HCT116 (cell line): ENCODE measurements at regions not wholly inside any gene's neighbourhood (a gene's known extent, or its start where the extent isn't known, plus 50 kb on each side); places are given as distances from the start of the nearest gene placed in this dataset.

ENCODE experiments used
- ATAC-seq: fragments of 200-7000 bp; cut with Tn5 transposase; 2 replicates; pipeline ENCODE4 v1.9.1; 2020; ENCODE audit warnings: mild to moderate bottlenecking, moderate library complexity
- BruUV-seq: library from RNA; stranded (reverse); fragments of 400-500 nt; replicated peaks from 2 replicates; lab custom pipeline; 2021; lab: Mats Ljungman, UMichigan
- CTCF ChIA-PET: fragments of 300-600 bp; sonication (Branson Sonifier 250); formaldehyde crosslinking; loops from one replicate; lab custom pipeline; 2021; ENCODE audit warnings: antibody characterized with exemption; lab: Charles Lee
- POLR2A ChIA-PET: fragments of 300-600, 350-600 bp; sonication (Branson Sonifier 250); formaldehyde crosslinking; loops from one replicate; lab custom pipeline; 2021; ENCODE audit warnings: antibody characterized with exemption; lab: Charles Lee
- RAD21 ChIA-PET, 2 experiments: fragments of 300-600 bp; sonication (Branson Sonifier 250); formaldehyde crosslinking; loops; one replicate each; lab custom pipeline; 2023; ENCODE audit warnings: low total read pairs in 2 of 2; ENCODE audit not compliant: uncharacterized antibody in 2 of 2, unreplicated experiment in 2 of 2, low non-redundant PET in 1 of 2; lab: Charles Lee
- DNase-seq: peaks from one replicate; pipeline ENCODE4 v3.0.0-alpha.2; 2010; ENCODE audit warnings: low read depth, low spot score
- H2AFZ ChIP-seq: fragments of 200-600 bp; shearing (Covaris generic), sonication (generic); 2 replicates; pipeline ENCODE4 v1.6.1; 2017; ENCODE audit warnings: low read depth, mixed run types, mixed read lengths, antibody characterized with exemption, low read length; ENCODE audit not compliant: poor library complexity, severe bottlenecking
- H3K27ac ChIP-seq: 2 replicates; pipeline ENCODE4 v1.5.1; 2012; ENCODE audit warnings: low read depth, low read length
- H3K27me3 ChIP-seq: fragments of 200-600 bp; sonication (generic); 2 replicates; pipeline ENCODE4 v1.6.1; 2016; ENCODE audit warnings: mixed run types, low read length, mixed read lengths; ENCODE audit not compliant: insufficient read depth
- H3K36me3 ChIP-seq, 2 experiments: fragments of 200-500 bp in 1 of 2; fragments of 200-600 bp in 1 of 2; sonication (Bioruptor generic) in 1 of 2; sonication (generic) in 1 of 2; 2 replicates each; pipeline versions ENCODE4 v1.5.1 to v1.6.1; 2014 to 2016; ENCODE audit warnings: low read length in 2 of 2, inconsistent platforms in 1 of 2, mixed read lengths in 1 of 2, mixed run types in 1 of 2; ENCODE audit not compliant: insufficient read depth in 2 of 2, control insufficient read depth in 1 of 2
- H3K4me1 ChIP-seq, 2 experiments: fragments of 200-600 bp in 1 of 2; sonication (generic) in 1 of 2; 2 replicates each; pipeline versions ENCODE4 v1.5.1 to v1.6.1; 2012 to 2017; ENCODE audit warnings: low read length in 2 of 2, inconsistent platforms in 1 of 2, mild to moderate bottlenecking in 1 of 2, mixed read lengths in 1 of 2, mixed run types in 1 of 2, moderate library complexity in 1 of 2; ENCODE audit not compliant: insufficient read depth in 2 of 2, control insufficient read depth in 1 of 2
- H3K4me2 ChIP-seq: fragments of 200-600 bp; sonication (generic); 2 replicates; pipeline ENCODE4 v1.6.1; 2017; ENCODE audit warnings: mixed run types, low read length, mixed read lengths
- H3K4me3 ChIP-seq, 2 experiments: fragments of 200-600 bp in 1 of 2; sonication (generic) in 1 of 2; replicated peaks in 1 of 2; 2 replicates each; pipeline ENCODE4 v1.5.1; 2011 to 2016; ENCODE audit warnings: low read length in 2 of 2, control low read depth in 1 of 2, low read depth in 1 of 2, mild to moderate bottlenecking in 1 of 2, mixed read lengths in 1 of 2, mixed run types in 1 of 2
- H3K79me2 ChIP-seq: fragments of 200-600 bp; sonication (generic); 2 replicates; pipeline ENCODE4 v1.6.1; 2017; ENCODE audit warnings: mild to moderate bottlenecking, mixed run types, low read length, moderate library complexity, mixed read lengths; ENCODE audit not compliant: insufficient read depth
- H3K9ac ChIP-seq: fragments of 200-600 bp; sonication (generic); 2 replicates; pipeline ENCODE4 v1.6.1; 2016; ENCODE audit warnings: low read length, mixed read lengths
- H3K9me2 ChIP-seq: fragments of 200-600 bp; sonication (generic), shearing (Covaris generic); 2 replicates; pipeline ENCODE4 v1.6.1; 2017; ENCODE audit warnings: mixed run types, mild to moderate bottlenecking, moderate library complexity; ENCODE audit not compliant: insufficient read depth
- H3K9me3 ChIP-seq, 2 experiments: fragments of 200-500 bp in 1 of 2; fragments of 200-600 bp in 1 of 2; sonication (Bioruptor generic) in 1 of 2; sonication (generic) in 1 of 2; 2 replicates each; pipeline ENCODE4 v1.6.1; 2014 to 2017; ENCODE audit warnings: low read length in 2 of 2, mixed read lengths in 2 of 2, inconsistent platforms in 1 of 2, low read depth in 1 of 2, mild to moderate bottlenecking in 1 of 2, mixed run types in 1 of 2, moderate library complexity in 1 of 2; ENCODE audit not compliant: control insufficient read depth in 1 of 2, insufficient read depth in 1 of 2
- H4K20me1 ChIP-seq: fragments of 200-600 bp; sonication (generic), shearing (Covaris generic); 2 replicates; pipeline ENCODE4 v1.6.1; 2017; ENCODE audit warnings: mixed run types, mild to moderate bottlenecking, moderate library complexity; ENCODE audit not compliant: insufficient read depth
- ATF3 ChIP-seq: IDR thresholded peaks from 2 replicates; pipeline ENCODE4 v1.6.1; 2012
- CEBPB ChIP-seq: IDR thresholded peaks from 2 replicates; pipeline ENCODE4 v1.6.1; 2012; ENCODE audit warnings: low read depth
- CTCF ChIP-seq, 3 experiments: fragments of 200-600 bp in 1 of 3; sonication (generic) in 1 of 3; IDR thresholded peaks in 2 of 3; conservative IDR thresholded peaks in 1 of 3; 2 replicates each; pipeline ENCODE4 v1.5.1; 2012 to 2017; ENCODE audit warnings: low read depth in 2 of 3, low read length in 2 of 3, antibody characterized with exemption in 1 of 3, borderline replicate concordance in 1 of 3, control low read depth in 1 of 3, mild to moderate bottlenecking in 1 of 3, mixed read lengths in 1 of 3, mixed run types in 1 of 3, moderate library complexity in 1 of 3; ENCODE audit not compliant: insufficient read depth in 1 of 3
- EGR1 ChIP-seq: IDR thresholded peaks from 2 replicates; pipeline ENCODE4 v1.6.1; 2012; ENCODE audit warnings: low read depth
- MAX ChIP-seq: IDR thresholded peaks from 2 replicates; pipeline ENCODE4 v1.6.1; 2012
- RAD21 ChIP-seq: IDR thresholded peaks from 2 replicates; pipeline ENCODE4 v1.6.1; 2012; ENCODE audit warnings: low read depth, mild to moderate bottlenecking
- REST ChIP-seq: IDR thresholded peaks from 2 replicates; pipeline ENCODE4 v1.6.1; 2012; ENCODE audit warnings: low read depth
- SIN3A ChIP-seq: IDR thresholded peaks from 2 replicates; pipeline ENCODE4 v1.6.1; 2012; ENCODE audit warnings: low read depth
- SRF ChIP-seq: IDR thresholded peaks from 2 replicates; pipeline ENCODE4 v1.6.1; 2012; ENCODE audit warnings: low read depth
- YY1 ChIP-seq: IDR thresholded peaks from 2 replicates; pipeline ENCODE4 v1.6.1; 2011; ENCODE audit warnings: low read length, low read depth, moderate library complexity, mild to moderate bottlenecking; ENCODE audit not compliant: insufficient replicate concordance; ENCODE audit errors: extremely low read depth
- ZBTB33 ChIP-seq: IDR thresholded peaks from 2 replicates; pipeline ENCODE4 v1.6.1; 2011; ENCODE audit warnings: mild to moderate bottlenecking, low read length, moderate library complexity; ENCODE audit not compliant: insufficient replicate concordance; ENCODE audit errors: extremely low read depth
- ZFX ChIP-seq: fragments of 450-650 bp; IDR thresholded peaks from 2 replicates; pipeline ENCODE4 v1.6.1; 2017
- ZNF274 ChIP-seq: fragments of 200-500 bp; sonication (Bioruptor generic); IDR thresholded peaks from 2 replicates; pipeline ENCODE4 v1.6.1; 2014; ENCODE audit warnings: mild to moderate bottlenecking, low read depth, low read length, inconsistent platforms
- intact Hi-C: fragments of 100-400 bp; cut with micrococcal nuclease; formaldehyde crosslinking; loops from 2 replicates; pipeline ENCODE4 v1.10.0; 2022

GRCh38 chr13:95451656-95452055 lies 100.9 kb upstream of the CLDN10 start:
- no peaks in the 10 kb centered on the region for H3K9me3 ChIP-seq
- no TSS peak for BruUV-seq
- H3K9ac ChIP-seq = no peak overlapping the region
- H3K9me2 ChIP-seq = no peaks in the 10 kb centered on the region
- 0 out of 2 replicates have a peak, but pooled peaks cover 5% of the 10 kb centered on the region for H3K27me3 ChIP-seq
- H3K4me3 ChIP-seq = no peak overlapping the region
- ChIA-PET POLR2A (no interaction called here), RAD21 (no interaction called here), CTCF (no interaction called here)
- H3K27ac ChIP-seq = no peak overlapping the region
- intact Hi-C loops = no loop called here
- H3K4me1 ChIP-seq = no peaks in the 10 kb centered on the region
- no peak overlapping the region for H3K4me2 ChIP-seq
- H3K79me2 ChIP-seq = no peaks in the 10 kb centered on the region
- H2AFZ ChIP-seq = no peak overlapping the region
- no peaks in the 10 kb centered on the region for H4K20me1 ChIP-seq
- DNase-seq = no peak
- no peaks in the 10 kb centered on the region for H3K36me3 ChIP-seq
- no peak for ATAC-seq
- TF ChIP-seq RAD21 (no peak), REST (no peak), ATF3 (no peak), CTCF (IDR thresholded peaks at IDR 0.05 in 2 of 3, conservative IDR thresholded peaks at IDR 0.05 in 1 of 3; ENCODE audit: borderline replicate concordance in 1 of 3, insufficient read depth in 1 of 3, low read depth in 2 of 3, low read length in 2 of 3) (no peak), ZBTB33 (no peak), ZNF274 (no peak), YY1 (no peak), EGR1 (no peak), CEBPB (no peak), ZFX (no peak), SRF (no peak), MAX (no peak), SIN3A (no peak)
